GM18870 (cell line): ENCODE measurements at regions not wholly inside any gene's neighbourhood (a gene's known extent, or its start where the extent isn't known, plus 50 kb on each side); places are given as distances from the start of the nearest gene placed in this dataset.
"Not testable (repeated sequence)": the region's sequence is repeated elsewhere in the genome, so short reads cannot be mapped to it uniquely, and the experiment has no call there.

Experiments used
- ATAC-seq: cut with Tn5 transposase; IDR thresholded peaks from one replicate; pipeline ENCODE4 v1.9.1; 2021; ENCODE audit warnings: moderate library complexity; ENCODE audit not compliant: unreplicated experiment

DNA sequence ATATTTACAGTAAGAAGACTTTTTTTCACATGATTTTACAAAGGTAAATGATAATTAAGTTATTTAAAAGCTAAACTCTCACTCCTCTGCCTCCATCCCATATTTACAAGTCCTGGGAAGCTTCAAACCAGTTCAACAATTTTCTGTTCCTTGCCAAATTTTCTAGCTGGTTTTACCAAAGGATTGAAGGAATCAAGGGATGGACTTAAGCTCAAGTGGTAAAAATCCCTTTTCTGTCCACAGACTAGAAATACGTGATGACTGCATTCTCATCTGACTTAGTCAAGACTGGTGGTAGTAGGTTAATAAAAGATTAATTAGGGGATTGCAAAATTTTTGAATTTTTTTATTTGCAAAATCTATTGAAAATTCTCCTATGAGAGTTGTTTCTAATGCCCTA is 297.3 kb downstream of the MTX2 start:
- ATAC-seq, result no peak

GRCh38 chr2:176566961-176567360 is 297.7 kb downstream of the MTX2 start:
- ATAC-seq, result no peak

GRCh38 chr2:176567361-176567760 is 298.1 kb downstream of the MTX2 start:
- no peak for ATAC-seq

DNA sequence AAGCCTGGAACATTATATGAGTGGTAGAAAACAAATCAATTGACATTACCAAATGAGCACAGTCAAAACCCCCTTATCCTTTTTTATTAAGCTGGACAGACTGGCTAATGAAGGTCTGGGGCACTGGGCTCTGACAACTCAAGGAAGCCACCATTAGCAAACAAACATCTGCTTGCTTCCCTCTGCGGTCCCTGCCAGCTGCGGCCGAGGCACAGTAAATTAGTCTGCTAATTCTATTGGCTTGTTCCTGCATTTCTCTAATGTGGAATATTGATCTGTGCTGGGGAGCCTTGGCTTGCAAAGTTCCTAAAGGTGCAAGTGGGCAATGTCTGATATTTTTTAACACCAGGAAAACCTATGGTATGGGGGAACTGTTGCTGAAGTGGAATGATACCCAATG is 300.3 kb downstream of the MTX2 start:
- ATAC-seq, result no peak

GRCh38 chr2:176573612-176574483 is 304.6 kb downstream of the MTX2 start:
- no peak for ATAC-seq

GRCh38 chr2:176574484-176575236 is 305.4 kb downstream of the MTX2 start:
- ATAC-seq, result no peak

GRCh38 chr2:176575237-176575744 is 306.0 kb downstream of the MTX2 start:
- no peak for ATAC-seq

- no peak for ATAC-seq
Observed at GRCh38 chr2:176577054-176577453, 307.8 kb downstream of the MTX2 start.

DNA sequence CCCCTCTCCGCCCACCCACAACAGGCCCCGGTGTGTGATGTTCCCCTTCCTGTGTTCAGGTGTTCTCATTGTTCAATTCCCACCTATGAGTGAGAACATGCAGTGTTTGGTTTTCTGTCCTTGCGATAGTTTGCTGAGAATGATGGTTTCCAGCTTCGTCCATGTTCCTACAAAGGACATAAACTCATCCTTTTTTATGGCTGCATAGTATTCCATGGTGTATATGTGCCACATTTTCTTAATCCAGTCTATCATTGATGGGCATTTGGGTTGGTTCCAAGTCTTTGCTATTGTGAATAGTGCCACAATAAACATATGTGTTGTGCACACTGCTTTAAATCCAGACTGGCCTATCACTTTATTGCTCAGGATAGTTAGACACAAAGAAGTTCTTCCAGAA is 309.1 kb downstream of the MTX2 start:
- ATAC-seq, result not testable (repeated sequence)

GRCh38 chr2:176579608-176580007 is 310.4 kb downstream of the MTX2 start:
- no peak for ATAC-seq

- no peak for ATAC-seq
Observed at GRCh38 chr2:176581557-176582165, 312.4 kb downstream of the MTX2 start.

GRCh38 chr2:176582176-176582575 is 312.9 kb downstream of the MTX2 start:
- no peak for ATAC-seq

- ATAC-seq, result no peak
Observed at GRCh38 chr2:176582990-176583481, 313.8 kb downstream of the MTX2 start.

GRCh38 chr2:176583607-176584006 is 314.4 kb downstream of the MTX2 start:
- no peak for ATAC-seq

GRCh38 chr2:176584333-176584732 is 315.1 kb downstream of the MTX2 start:
- ATAC-seq, result no peak

DNA sequence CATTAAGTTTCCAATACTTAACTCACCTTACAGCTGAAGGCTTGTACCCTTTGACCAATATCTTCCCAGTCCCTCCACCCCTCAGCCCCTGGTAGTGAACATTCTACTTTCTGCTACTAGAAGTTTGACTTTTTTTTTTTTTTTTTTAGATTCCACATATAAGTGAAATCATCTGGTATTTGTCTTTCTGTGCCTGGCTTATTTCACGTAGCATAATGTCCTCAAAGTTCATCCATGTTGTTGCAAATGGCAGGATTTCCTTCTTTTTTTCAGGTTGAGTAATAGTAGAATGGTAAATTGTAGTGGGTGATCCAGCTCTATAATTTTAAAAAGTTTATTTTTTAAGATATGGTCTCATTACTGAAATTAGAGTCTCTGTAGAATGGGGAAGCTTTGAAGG is 316.0 kb downstream of the MTX2 start:
- no peak for ATAC-seq

GRCh38 chr2:176585791-176586190 is 316.5 kb downstream of the MTX2 start:
- no peak for ATAC-seq

GRCh38 chr2:176589287-176589686 is 320.0 kb downstream of the MTX2 start:
- no peak for ATAC-seq

- no peak for ATAC-seq
Observed at GRCh38 chr2:176589825-176590440, 320.7 kb downstream of the MTX2 start.

GRCh38 chr2:176592216-176592615 is 323.0 kb downstream of the MTX2 start:
- ATAC-seq, result no peak

DNA sequence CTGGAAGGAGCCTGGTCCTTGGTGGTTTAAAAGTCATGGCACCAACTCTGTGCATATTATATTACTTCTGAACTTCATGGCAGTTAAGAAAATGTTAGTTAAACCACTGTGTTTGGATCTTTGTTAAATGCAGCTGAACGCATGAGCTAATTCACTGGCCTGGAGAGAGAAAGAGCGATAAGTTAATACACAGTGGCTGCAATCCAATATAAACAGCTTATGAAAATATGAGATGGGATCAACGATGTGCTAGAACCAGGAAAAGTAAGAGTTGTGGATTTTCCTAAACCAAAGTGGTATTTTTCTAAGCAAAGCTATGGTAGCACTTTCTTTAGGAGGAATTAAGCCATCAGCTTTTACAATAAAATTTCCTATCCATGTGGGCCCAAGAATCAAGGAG is 326.7 kb downstream of the MTX2 start:
- ATAC-seq, result no peak
